ENCODE measurements at regions not wholly inside any gene's neighbourhood (a gene's known extent, or its start where the extent isn't known, plus 50 kb on each side); places are given as distances from the start of the nearest gene placed in this dataset.

- TF ChIP-seq TCF7L2 (IDR thresholded peaks at IDR 0.05; ENCODE audit: low read depth, low read length), result no peak
- no peak for TF ChIP-seq SIN3A (IDR thresholded peaks at IDR 0.05; ENCODE audit: borderline replicate concordance, insufficient read depth, low read depth, low read length)
- TF ChIP-seq POLR2AphosphoS5 (IDR thresholded peaks at IDR 0.05; ENCODE audit: low read depth, low read length), result no peak
- TF ChIP-seq, protein P1, sequence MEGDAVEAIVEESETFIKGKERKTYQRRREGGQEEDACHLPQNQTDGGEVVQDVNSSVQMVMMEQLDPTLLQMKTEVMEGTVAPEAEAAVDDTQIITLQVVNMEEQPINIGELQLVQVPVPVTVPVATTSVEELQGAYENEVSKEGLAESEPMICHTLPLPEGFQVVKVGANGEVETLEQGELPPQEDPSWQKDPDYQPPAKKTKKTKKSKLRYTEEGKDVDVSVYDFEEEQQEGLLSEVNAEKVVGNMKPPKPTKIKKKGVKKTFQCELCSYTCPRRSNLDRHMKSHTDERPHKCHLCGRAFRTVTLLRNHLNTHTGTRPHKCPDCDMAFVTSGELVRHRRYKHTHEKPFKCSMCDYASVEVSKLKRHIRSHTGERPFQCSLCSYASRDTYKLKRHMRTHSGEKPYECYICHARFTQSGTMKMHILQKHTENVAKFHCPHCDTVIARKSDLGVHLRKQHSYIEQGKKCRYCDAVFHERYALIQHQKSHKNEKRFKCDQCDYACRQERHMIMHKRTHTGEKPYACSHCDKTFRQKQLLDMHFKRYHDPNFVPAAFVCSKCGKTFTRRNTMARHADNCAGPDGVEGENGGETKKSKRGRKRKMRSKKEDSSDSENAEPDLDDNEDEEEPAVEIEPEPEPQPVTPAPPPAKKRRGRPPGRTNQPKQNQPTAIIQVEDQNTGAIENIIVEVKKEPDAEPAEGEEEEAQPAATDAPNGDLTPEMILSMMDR (IDR thresholded peaks at IDR 0.05), result no peak
- TF ChIP-seq, protein P2, sequence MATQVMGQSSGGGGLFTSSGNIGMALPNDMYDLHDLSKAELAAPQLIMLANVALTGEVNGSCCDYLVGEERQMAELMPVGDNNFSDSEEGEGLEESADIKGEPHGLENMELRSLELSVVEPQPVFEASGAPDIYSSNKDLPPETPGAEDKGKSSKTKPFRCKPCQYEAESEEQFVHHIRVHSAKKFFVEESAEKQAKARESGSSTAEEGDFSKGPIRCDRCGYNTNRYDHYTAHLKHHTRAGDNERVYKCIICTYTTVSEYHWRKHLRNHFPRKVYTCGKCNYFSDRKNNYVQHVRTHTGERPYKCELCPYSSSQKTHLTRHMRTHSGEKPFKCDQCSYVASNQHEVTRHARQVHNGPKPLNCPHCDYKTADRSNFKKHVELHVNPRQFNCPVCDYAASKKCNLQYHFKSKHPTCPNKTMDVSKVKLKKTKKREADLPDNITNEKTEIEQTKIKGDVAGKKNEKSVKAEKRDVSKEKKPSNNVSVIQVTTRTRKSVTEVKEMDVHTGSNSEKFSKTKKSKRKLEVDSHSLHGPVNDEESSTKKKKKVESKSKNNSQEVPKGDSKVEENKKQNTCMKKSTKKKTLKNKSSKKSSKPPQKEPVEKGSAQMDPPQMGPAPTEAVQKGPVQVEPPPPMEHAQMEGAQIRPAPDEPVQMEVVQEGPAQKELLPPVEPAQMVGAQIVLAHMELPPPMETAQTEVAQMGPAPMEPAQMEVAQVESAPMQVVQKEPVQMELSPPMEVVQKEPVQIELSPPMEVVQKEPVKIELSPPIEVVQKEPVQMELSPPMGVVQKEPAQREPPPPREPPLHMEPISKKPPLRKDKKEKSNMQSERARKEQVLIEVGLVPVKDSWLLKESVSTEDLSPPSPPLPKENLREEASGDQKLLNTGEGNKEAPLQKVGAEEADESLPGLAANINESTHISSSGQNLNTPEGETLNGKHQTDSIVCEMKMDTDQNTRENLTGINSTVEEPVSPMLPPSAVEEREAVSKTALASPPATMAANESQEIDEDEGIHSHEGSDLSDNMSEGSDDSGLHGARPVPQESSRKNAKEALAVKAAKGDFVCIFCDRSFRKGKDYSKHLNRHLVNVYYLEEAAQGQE (IDR thresholded peaks at IDR 0.05; ENCODE audit: insufficient read depth in 1 of 2, low read depth in 2 of 2, low read length in 1 of 2), result no peak
- ATAC-seq (no peak), DNase-seq (ENCODE audit: low read depth, low spot score) (no peak)
- Histone ChIP-seq H3K36me3 (ENCODE audit: control insufficient read depth, insufficient read depth, low read length) (no peaks in the 10 kb centered on the region), H3K4me1 (ENCODE audit: control insufficient read depth, insufficient read depth, low read length) (no peaks in the 10 kb centered on the region), H3K9me3 (ENCODE audit: control insufficient read depth, insufficient read depth, low read depth, low read length) (no peaks in the 10 kb centered on the region), H3K27me3 (ENCODE audit: control insufficient read depth, insufficient read depth, low read length) (no peaks in the 10 kb centered on the region), H3K27ac (ENCODE audit: low read length) (no peak overlapping the region), H3K4me3 (ENCODE audit: low read depth in 2 of 2, low read length in 2 of 2) (no peak overlapping the region)
- POLR2A ChIA-PET, result no interaction called here
- CTCF ChIA-PET, result no interaction called here
- in situ Hi-C loops (cut with HindIII; ENCODE audit: low pct_unique_long_range_greater_than_20kb, low sequenced_read_pairs) (no loop called here), intact Hi-C loops (cut with micrococcal nuclease; ENCODE audit: unreplicated experiment) (no loop called here)
- BruUV-seq (replicated peaks), result no TSS peak
Observed at GRCh38 chr13:68261105-68261504, 1031.0 kb upstream of the PCDH9 start.

DNA sequence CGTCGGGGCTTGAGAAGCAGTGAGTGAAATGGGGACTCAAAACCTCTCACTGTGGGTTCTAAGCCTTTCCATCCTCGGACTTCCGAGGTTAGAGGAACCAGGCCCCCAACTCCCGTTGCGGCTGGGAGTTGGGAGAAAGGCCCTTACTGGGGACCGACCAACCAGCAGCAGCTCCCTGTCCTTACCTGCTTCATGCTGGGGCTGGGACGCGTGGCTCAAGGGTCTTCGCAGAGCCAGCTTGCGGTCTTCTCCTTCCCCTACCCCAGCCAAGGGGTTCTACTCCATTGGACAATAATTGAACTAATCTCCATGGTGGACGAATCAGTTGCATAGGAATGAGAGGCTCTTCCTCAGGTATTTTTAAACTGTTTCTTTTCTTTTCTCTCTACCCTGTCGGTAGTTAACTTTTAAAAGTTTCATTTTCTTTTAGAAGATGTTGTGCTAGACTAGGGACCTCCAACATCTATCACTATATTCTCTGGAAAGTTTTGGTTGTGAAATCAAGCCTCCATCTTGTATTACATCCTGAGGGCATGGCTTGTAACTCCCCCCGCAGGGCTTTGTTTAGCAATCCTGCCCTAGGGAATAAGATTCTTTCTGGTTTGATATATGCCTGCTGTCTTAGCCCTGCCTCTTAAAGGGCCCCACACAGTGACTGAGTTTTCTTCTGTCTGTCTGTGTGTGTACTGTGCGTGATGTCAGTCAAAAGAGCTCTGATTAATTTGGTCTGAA is 1027.1 kb upstream of the PCDH9 start:
- intact Hi-C loops (cut with micrococcal nuclease; ENCODE audit: unreplicated experiment) (no loop called here), in situ Hi-C loops (cut with HindIII; ENCODE audit: low pct_unique_long_range_greater_than_20kb, low sequenced_read_pairs) (no loop called here)
- BruUV-seq (replicated peaks), result no TSS peak
- CTCF ChIA-PET, result no interaction called here
- no peaks in the 10 kb centered on the region for H3K27me3 ChIP-seq (ENCODE audit: control insufficient read depth, insufficient read depth, low read length)
- no peak overlapping the region for H3K4me3 ChIP-seq (ENCODE audit: low read depth in 2 of 2, low read length in 2 of 2)
- POLR2A ChIA-PET, result no interaction called here
- ATAC-seq (no peak), DNase-seq (ENCODE audit: low read depth, low spot score) (no peak)
- no peaks in the 10 kb centered on the region for H3K4me1 ChIP-seq (ENCODE audit: control insufficient read depth, insufficient read depth, low read length)
- H3K27ac ChIP-seq (ENCODE audit: low read length), result no peak overlapping the region
- H3K36me3 ChIP-seq (ENCODE audit: control insufficient read depth, insufficient read depth, low read length), result no peaks in the 10 kb centered on the region
- TF ChIP-seq SIN3A (IDR thresholded peaks at IDR 0.05; ENCODE audit: borderline replicate concordance, insufficient read depth, low read depth, low read length) (no peak), POLR2AphosphoS5 (IDR thresholded peaks at IDR 0.05; ENCODE audit: low read depth, low read length) (no peak), TCF7L2 (IDR thresholded peaks at IDR 0.05; ENCODE audit: low read depth, low read length) (no peak)
- TF ChIP-seq, protein P1 (IDR thresholded peaks at IDR 0.05), result no peak
- TF ChIP-seq, protein P2 (IDR thresholded peaks at IDR 0.05; ENCODE audit: insufficient read depth in 1 of 2, low read depth in 2 of 2, low read length in 1 of 2), result no peak
- H3K9me3 ChIP-seq (ENCODE audit: control insufficient read depth, insufficient read depth, low read depth, low read length), result no peaks in the 10 kb centered on the region
